ENCODE measurements at regions not wholly inside any gene's neighbourhood (a gene's known extent, or its start where the extent isn't known, plus 50 kb on each side); places are given as distances from the start of the nearest gene placed in this dataset.

GRCh38 chr3:180403156-180403555, 198.8 kb upstream of the TTC14 start (continued):
- TF ChIP-seq ZNF407 (IDR thresholded peaks at IDR 0.05; ENCODE audit: low read depth), result no peak
- TF ChIP-seq HINFP (tag; conservative IDR thresholded peaks at IDR 0.05; ENCODE audit: low read depth), result no peak
- no peak for TF ChIP-seq ZNF324 (CRISPR knock-in tag; IDR thresholded peaks at IDR 0.05)
- no peak for TF ChIP-seq HOXB6 (CRISPR knock-in tag; IDR thresholded peaks at IDR 0.05; ENCODE audit: borderline replicate concordance)
- no peak for TF ChIP-seq MCM5 (IDR thresholded peaks at IDR 0.05; ENCODE audit: low read depth)
- no peak for TF ChIP-seq KHSRP (IDR thresholded peaks at IDR 0.05)
